C1 segment of cervical spinal cord (tissue), 14 donors: ENCODE measurements at regions not wholly inside any gene's neighbourhood (a gene's known extent, or its start where the extent isn't known, plus 50 kb on each side); places are given as distances from the start of the nearest gene placed in this dataset.
A peak's percentile ranks its signal among the peaks of the same experiment; 100 is the strongest.
"Not testable (repeated sequence)": the region's sequence is repeated elsewhere in the genome, so short reads cannot be mapped to it uniquely, and the experiment has no call there.

Source experiments
- DNase-seq, 14 donors: peaks; one replicate each; lab custom pipeline; 2025; lab: John Stamatoyannopoulos, UW

- no peak for DNase-seq
These were observed 358.2 kb upstream of the NPVF start for GRCh38 chr7:25586513-25586912.

- DNase-seq: no peak
These were observed 365.8 kb upstream of the NPVF start for GRCh38 chr7:25594122-25594521.

DNA sequence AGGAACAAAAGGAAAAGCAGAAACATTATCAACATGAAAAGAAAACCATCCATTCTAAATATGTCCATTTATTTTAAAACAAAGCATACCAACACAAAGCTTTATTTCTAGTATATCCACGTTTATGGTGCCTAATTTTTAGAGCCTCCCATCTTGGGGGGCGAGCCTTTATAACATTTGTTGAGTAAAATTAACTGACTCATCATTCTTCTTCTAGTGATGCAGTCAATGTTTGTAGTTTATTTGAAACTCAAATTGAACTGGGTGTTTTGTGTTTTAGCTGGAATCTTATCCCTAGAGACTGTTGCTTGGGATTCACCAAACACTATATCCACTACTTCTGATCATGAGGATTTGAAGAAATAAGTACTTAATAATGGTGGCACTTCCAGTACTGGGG lies 366.4 kb upstream of the NPVF start:
- no peak for DNase-seq

DNA sequence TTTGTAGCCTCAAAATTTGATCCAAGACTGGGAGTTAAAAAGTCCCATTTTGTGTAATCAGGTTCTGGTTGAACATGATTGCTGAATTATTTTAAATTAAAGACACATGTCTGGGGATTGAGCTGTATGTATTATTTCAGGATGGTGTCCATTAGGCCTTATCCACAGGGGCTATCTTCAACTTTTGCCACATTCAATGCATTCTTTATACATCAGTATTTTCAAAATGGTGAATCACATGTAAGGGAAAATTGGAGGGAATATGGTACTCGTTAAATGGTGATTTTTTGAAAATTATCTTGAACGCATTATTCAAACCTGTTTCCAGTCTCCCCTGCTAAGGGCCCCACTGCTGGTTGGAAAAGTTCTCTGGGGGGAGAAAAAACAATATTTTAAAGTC lies 367.7 kb upstream of the NPVF start:
- no peak for DNase-seq

GRCh38 chr7:25596443-25596842 lies 368.2 kb upstream of the NPVF start:
- DNase-seq: no peak

- no peak for DNase-seq
These were observed 369.7 kb upstream of the NPVF start for GRCh38 chr7:25597946-25598345.

- DNase-seq: peak in 1 of 14 donors; percentile 57
These were observed 370.5 kb upstream of the NPVF start for GRCh38 chr7:25598765-25599164.

- no peak for DNase-seq
These were observed 372.1 kb upstream of the NPVF start for GRCh38 chr7:25600262-25600920.

- DNase-seq: not testable (repeated sequence)
These were observed 374.6 kb upstream of the NPVF start for GRCh38 chr7:25602730-25603426.

DNA sequence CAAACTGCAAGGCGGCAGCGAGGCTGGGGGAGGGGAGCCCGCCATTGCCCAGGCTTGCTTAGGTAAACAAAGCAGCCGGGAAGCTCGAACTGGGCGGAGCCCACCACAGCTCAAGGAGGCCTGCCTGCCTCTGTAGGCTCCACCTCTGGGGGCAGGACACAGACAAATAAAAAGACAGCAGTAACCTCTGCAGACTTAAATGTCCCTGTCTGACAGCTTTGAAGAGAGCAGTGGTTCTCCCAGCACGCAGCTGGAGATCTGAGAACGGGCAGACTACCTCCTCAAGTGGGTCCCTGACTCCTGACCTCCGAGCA lies 375.1 kb upstream of the NPVF start:
- not testable (repeated sequence) for DNase-seq

GRCh38 chr7:25611196-25611595 lies 382.9 kb upstream of the NPVF start:
- DNase-seq: no peak

DNA sequence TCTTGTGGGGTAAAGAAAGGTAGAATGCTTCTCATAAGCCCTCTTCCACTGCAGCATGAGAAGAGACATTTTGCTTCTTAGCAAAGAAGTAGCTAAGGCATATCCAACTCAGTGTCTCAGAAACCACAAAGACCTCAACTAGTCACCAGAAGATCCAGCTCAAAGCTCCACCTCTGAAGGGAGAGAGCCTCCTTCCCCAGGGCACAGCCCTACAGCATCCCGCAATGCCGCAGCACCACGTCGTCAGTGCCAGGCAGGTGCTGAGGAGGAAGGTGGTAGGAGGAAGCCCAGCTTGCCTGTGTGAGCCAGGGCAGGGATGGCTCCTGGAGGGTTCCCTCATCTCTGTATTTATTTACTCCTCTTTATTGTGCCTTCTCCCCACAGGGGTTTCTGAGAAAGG lies 385.6 kb upstream of the NPVF start:
- no peak for DNase-seq

GRCh38 chr7:25614415-25614814 lies 386.1 kb upstream of the NPVF start:
- no peak for DNase-seq

DNA sequence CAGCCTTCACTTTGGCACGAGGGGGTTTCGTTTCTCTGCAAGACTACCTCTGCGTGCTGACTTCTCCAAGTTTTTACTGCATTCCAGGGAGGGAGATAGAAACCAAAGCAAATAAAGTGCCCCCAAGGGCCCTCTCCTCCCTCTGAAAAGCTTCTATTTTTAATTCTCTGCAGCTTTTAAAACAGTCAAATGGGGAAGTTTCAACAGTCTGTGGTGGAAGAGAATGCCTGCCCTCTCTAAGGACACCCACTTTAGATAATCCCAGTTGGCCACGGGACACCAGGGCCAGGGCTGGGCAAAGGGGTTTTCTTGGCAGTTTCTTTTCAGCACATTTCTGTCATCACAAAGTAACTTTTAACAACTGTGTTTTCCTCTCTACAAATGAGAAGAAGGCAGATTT lies 386.7 kb upstream of the NPVF start:
- DNase-seq: peak in 2 of 14 donors; percentile 7 to 40

DNA sequence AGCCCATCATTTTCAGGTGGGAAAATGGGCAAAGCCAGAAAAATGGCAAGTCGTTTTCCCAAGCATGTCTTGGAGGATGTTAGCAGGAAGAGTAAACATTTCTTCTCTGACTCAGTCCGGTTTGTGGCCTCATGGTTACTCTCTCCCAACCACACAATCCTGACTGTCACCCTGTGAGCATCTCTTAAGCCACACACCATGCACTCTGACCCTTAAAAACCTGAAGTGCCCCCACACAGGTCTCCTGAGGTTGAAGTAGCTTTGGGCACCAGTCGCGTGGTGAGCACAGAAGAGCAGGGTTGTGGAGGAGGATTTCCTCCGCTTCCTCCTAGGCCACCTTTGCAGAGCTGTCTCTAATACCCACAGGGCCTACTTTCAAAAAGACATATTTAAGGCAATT lies 387.3 kb upstream of the NPVF start:
- DNase-seq: no peak

GRCh38 chr7:25617214-25617613 lies 388.9 kb upstream of the NPVF start:
- no peak for DNase-seq

DNA sequence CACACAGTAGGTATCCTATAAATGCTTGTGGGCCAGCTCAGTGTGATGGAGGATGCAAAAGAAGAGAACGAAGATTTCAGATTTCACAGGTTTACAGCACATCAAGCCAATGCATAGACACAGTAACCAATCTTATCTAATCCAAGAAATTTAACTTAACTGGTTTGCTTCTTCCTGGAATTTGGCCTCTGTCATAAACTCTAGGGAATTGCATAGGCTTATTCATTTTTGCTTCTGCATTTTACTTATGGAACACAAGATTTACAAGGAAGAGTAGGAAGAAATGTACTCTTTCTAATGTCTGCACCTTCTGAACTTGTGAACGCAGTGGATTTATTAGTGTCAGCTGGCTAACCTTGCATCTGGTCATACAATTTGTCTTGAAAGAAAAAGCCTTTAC lies 389.4 kb upstream of the NPVF start:
- no peak for DNase-seq

DNA sequence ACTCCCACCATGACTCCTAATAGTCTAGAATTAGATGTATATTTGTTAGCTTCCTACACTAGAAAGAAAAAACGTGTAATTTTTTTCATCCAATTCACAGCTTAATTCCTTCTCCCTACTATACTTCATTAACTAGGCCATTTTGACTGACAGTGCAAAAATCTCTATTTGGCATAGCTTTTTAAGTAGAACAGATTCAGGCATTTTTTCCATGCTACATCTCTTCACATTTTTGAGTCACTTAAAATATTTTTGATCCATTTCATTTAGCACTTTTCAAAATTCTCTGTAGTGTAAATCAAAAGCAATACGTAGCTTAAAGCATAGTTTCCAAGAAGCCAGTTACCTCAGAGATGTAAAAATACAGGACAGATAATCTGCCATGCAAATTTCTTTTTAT lies 391.1 kb upstream of the NPVF start:
- DNase-seq: peak in 1 of 14 donors; percentile 47

GRCh38 chr7:25619963-25620799 lies 391.9 kb upstream of the NPVF start:
- DNase-seq: peak in 4 of 14 donors; percentile 10 to 85 (median 32)

DNA sequence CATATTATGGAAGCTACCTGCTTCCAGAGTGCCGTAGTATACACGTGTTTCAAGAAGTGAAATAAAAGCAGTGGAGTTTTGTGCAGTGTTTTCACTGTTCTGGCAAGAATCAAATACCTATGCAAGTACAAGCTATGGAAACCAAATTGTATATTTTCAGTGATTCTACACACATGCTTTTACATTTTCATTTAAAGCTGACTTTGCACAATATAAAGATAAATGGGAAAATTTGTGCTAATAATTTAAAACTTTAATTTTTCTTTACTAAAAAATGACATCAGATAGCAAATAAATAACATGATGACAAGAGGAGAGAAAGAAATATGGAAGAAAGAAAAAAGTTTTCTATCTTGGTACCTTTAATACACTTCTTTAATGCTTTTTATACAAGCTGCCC lies 393.7 kb upstream of the NPVF start:
- DNase-seq: no peak

GRCh38 chr7:25622695-25623094 lies 394.4 kb upstream of the NPVF start:
- DNase-seq: no peak

DNA sequence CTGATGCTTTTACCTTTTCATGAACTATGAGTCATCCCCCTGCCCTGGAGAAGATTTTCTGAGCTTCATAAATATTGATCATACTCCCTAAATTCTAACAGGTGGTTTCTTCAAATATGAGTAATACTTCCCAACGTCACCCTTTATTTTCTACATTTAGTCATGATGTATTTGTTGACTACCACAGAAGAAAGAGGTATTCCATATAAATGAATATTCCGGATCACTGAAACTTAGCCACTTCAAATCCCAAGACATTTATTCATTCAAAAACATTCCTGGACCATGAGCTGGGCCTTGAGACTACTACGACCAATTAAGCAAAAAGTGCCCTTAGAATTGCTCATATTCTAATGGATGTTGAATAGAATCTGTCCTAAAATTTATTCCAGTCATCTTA lies 395.8 kb upstream of the NPVF start:
- DNase-seq: no peak

DNA sequence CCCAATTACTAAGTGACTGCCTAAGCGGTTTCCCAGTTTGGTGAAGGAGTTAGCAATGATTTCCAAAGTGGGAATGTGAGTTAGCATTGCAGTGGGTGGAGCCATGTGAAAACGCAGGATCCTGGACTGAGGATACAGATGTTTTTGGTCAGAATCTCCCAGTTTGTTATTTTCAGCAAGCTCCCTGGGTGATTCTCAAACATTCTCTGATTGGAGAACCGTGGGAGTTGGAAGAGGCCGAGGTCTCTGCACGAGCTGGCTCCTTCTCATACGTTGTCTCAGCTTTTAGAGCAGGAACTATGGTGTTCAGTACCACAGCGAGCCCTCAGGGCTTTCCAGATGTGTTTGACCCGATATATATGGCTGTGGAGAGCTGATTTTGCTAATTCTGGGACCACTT lies 396.5 kb upstream of the NPVF start:
- DNase-seq: no peak
